Gastroesophageal sphincter (tissue), 3 donors: ENCODE measurements at regions not wholly inside any gene's neighbourhood (a gene's known extent, or its start where the extent isn't known, plus 50 kb on each side); places are given as distances from the start of the nearest gene placed in this dataset.

Experiments
- CTCF ChIP-seq, 4 experiments: fragments of 200-600 bp in 2 of 4; fragments of 450-650 bp in 2 of 4; sonication (generic) in 1 of 4; IDR thresholded peaks; one replicate each; pipeline ENCODE4 v1.5.1; 2017 to 2019; ENCODE audit warnings: antibody characterized with exemption in 4 of 4, mild to moderate bottlenecking in 2 of 4, moderate library complexity in 2 of 4
- POLR2A ChIP-seq, 2 donors: fragments of 450-650 bp; IDR thresholded peaks; one replicate each; pipeline ENCODE4 v1.6.1; 2017; ENCODE audit warnings: antibody characterized with exemption in 2 of 2, mild to moderate bottlenecking in 2 of 2, moderate library complexity in 1 of 2
- POLR2AphosphoS5 ChIP-seq: sonication (generic); formaldehyde crosslinking; IDR thresholded peaks from one replicate; pipeline ENCODE4 v1.6.1; 2017; ENCODE audit warnings: antibody characterized with exemption

GRCh38 chr13:107961849-107962608 is 253.3 kb downstream of the LIG4 start:
- TF ChIP-seq POLR2A (IDR thresholded peaks at IDR 0.05): no peak
- TF ChIP-seq CTCF (IDR thresholded peaks at IDR 0.05): no peak
- no peak for TF ChIP-seq POLR2AphosphoS5
